Liver (tissue), 8 donors: ENCODE measurements at regions not wholly inside any gene's neighbourhood (a gene's known extent, or its start where the extent isn't known, plus 50 kb on each side); places are given as distances from the start of the nearest gene placed in this dataset.

ENCODE experiments used
- DNase-seq: peaks from one replicate; pipeline ENCODE4 v3.0.0-alpha.2; 2017; ENCODE audit warnings: low spot score
- H3K27ac ChIP-seq, 2 donors: one replicate each; pipeline ENCODE4 v1.7.0; 2013; ENCODE audit warnings: inconsistent platforms in 2 of 2, low read length in 2 of 2, control low read depth in 1 of 2, low read depth in 1 of 2, mild to moderate bottlenecking in 1 of 2
- H3K27me3 ChIP-seq, 4 donors: one replicate each; pipeline versions ENCODE4 v1.6.1 to v1.7.0; 2013; ENCODE audit warnings: low read length in 3 of 4, inconsistent platforms in 1 of 4, mild to moderate bottlenecking in 1 of 4, moderate library complexity in 1 of 4; ENCODE audit not compliant: control insufficient read depth in 4 of 4, insufficient read depth in 4 of 4
- H3K36me3 ChIP-seq, 4 donors: one replicate each; pipeline versions ENCODE4 v1.6.1 to v1.7.0; 2013; ENCODE audit warnings: low read length in 3 of 4, mild to moderate bottlenecking in 3 of 4, low read depth in 1 of 4, moderate library complexity in 1 of 4; ENCODE audit not compliant: control insufficient read depth in 4 of 4, insufficient read depth in 3 of 4
- H3K4me1 ChIP-seq, 4 donors: one replicate each; pipeline versions ENCODE4 v1.6.1 to v1.7.0; 2013; ENCODE audit warnings: low read length in 3 of 4, mild to moderate bottlenecking in 3 of 4, moderate library complexity in 1 of 4; ENCODE audit not compliant: control insufficient read depth in 4 of 4, insufficient read depth in 4 of 4
- H3K4me3 ChIP-seq, 3 donors: one replicate each; pipeline versions ENCODE4 v1.6.1 to v1.7.0; 2013; ENCODE audit warnings: low read length in 3 of 3, control low read depth in 1 of 3, low read depth in 1 of 3, mild to moderate bottlenecking in 1 of 3
- H3K9ac ChIP-seq, 2 donors: one replicate each; pipeline ENCODE4 v1.7.0; 2013; ENCODE audit warnings: low read length in 2 of 2, mild to moderate bottlenecking in 2 of 2, moderate library complexity in 2 of 2, control low read depth in 1 of 2, low read depth in 1 of 2
- H3K9me3 ChIP-seq, 4 donors: one replicate each; pipeline versions ENCODE4 v1.6.1 to v1.7.0; 2013; ENCODE audit warnings: low read length in 3 of 4; ENCODE audit not compliant: control insufficient read depth in 4 of 4
- EGR1 ChIP-seq, 2 donors: IDR thresholded peaks; 2 replicates each; pipeline ENCODE4 v1.6.1; 2016 to 2018; ENCODE audit warnings: antibody characterized with exemption in 2 of 2, low read depth in 2 of 2
- FOXA1 ChIP-seq: IDR thresholded peaks from 2 replicates; pipeline ENCODE4 v1.6.1; 2016; ENCODE audit warnings: antibody characterized with exemption
- FOXA2 ChIP-seq: IDR thresholded peaks from 2 replicates; pipeline ENCODE4 v1.6.1; 2016; ENCODE audit warnings: antibody characterized with exemption
- GABPA ChIP-seq, 2 donors: IDR thresholded peaks in 1 of 2; conservative IDR thresholded peaks in 1 of 2; 2 replicates each; pipeline ENCODE4 v1.6.1; 2016; ENCODE audit warnings: antibody characterized with exemption in 2 of 2, mild to moderate bottlenecking in 1 of 2, moderate library complexity in 1 of 2
- HNF4A ChIP-seq, 2 donors: conservative IDR thresholded peaks; 2 replicates each; pipeline ENCODE4 v1.6.1; 2016; ENCODE audit warnings: antibody characterized with exemption in 2 of 2, mild to moderate bottlenecking in 2 of 2
- HNF4G ChIP-seq: IDR thresholded peaks from 2 replicates; pipeline ENCODE4 v1.6.1; 2016; ENCODE audit warnings: antibody characterized with exemption
- JUND ChIP-seq, 2 donors: IDR thresholded peaks; 2 replicates each; pipeline ENCODE4 v1.6.1; 2016; ENCODE audit warnings: antibody characterized with exemption in 2 of 2
- NR2F2 ChIP-seq: IDR thresholded peaks from 2 replicates; pipeline ENCODE4 v1.6.1; 2016; ENCODE audit warnings: antibody characterized with exemption
- RAD21 ChIP-seq, 2 donors: IDR thresholded peaks; 2 replicates each; pipeline ENCODE4 v1.6.1; 2016; ENCODE audit warnings: antibody characterized with exemption in 2 of 2, mild to moderate bottlenecking in 2 of 2
- RXRA ChIP-seq, 2 donors: IDR thresholded peaks; 2 replicates each; pipeline ENCODE4 v1.6.1; 2017 to 2018; ENCODE audit warnings: antibody characterized with exemption in 2 of 2, mild to moderate bottlenecking in 1 of 2
- SP1 ChIP-seq: IDR thresholded peaks from 2 replicates; pipeline ENCODE4 v1.6.1; 2018; ENCODE audit warnings: antibody characterized with exemption, mild to moderate bottlenecking
- TAF1 ChIP-seq: conservative IDR thresholded peaks from 2 replicates; pipeline ENCODE4 v1.6.1; 2016; ENCODE audit warnings: antibody characterized with exemption, mild to moderate bottlenecking
- YY1 ChIP-seq: IDR thresholded peaks from 2 replicates; pipeline ENCODE4 v1.6.1; 2016; ENCODE audit warnings: antibody characterized with exemption, mild to moderate bottlenecking
- WGBS: extraction: QIAGEN DNeasy Blood & Tissue Kit; methylation state at CpG from one replicate; pipeline ENCODE4 v1.1.7; 2013; 5-methylcytosine and 5-hydroxymethylcytosine counted together
- TF ChIP-seq, protein P1 (sequence below): fragments of 150-350 bp; IDR thresholded peaks from 2 replicates; pipeline ENCODE4 v1.5.1; 2017; ENCODE audit warnings: improper control_type of control experiment, low read depth, low read length; ENCODE audit not compliant: missing input control
- TF ChIP-seq, protein P2 (sequence below): IDR thresholded peaks from 2 replicates; pipeline ENCODE4 v1.6.1; 2016; ENCODE audit warnings: antibody characterized with exemption, mild to moderate bottlenecking
- TF ChIP-seq, protein P3 (sequence below): IDR thresholded peaks from 2 replicates; pipeline ENCODE4 v1.6.1; 2016; ENCODE audit warnings: antibody characterized with exemption
- TF ChIP-seq, protein P4 (sequence below): IDR thresholded peaks from 2 replicates; pipeline ENCODE4 v1.6.1; 2016; ENCODE audit warnings: antibody characterized with exemption
- TF ChIP-seq, protein P5 (sequence below): IDR thresholded peaks from 2 replicates; pipeline ENCODE4 v1.6.1; 2016; ENCODE audit warnings: antibody characterized with exemption
- donor health status: healthy.
- donor health status: healthy.
- donor health status: healthy.
- donor health status: healthy.
- donor health status: healthy.

DNA sequence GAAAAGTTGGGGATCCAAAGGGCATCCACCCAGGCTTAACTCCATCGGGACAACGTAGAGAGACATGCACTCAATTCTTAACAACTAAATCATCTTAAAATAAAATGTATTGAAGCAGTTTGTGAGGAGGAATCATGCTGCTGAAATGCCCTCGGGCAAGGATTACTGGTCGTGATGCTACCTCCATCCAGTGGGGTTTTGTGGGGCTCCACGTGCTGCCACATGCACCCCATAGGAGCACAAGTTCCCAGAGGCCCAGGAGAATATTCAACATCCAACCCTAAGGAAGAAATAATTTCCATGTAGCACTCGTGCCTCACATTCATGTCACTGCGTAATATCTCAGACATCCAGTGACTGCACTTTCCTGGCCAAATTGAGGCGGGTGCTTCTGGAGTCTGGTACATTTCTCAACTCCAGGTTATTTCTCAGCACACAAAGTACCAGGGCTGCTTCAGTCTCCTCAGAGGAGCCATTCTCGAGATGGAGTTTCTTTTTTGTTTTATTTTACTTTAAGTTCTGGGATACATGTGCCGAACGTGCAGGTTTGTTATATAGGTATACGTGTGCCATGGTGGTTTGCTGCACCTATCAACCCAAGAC is 429.8 kb downstream of the FOXO1 start:
- H3K27me3 ChIP-seq, result no peaks in the 10 kb centered on the region
- H3K27ac ChIP-seq, result no peak overlapping the region
- peaks cover 0 to 3% (median 3%) of the 10 kb centered on the region in 4 donors for H3K9me3 ChIP-seq
- no peaks in the 10 kb centered on the region for H3K4me1 ChIP-seq
- TF ChIP-seq FOXA2 (no peak), FOXA1 (no peak), RXRA (IDR thresholded peaks at IDR 0.05) (no peak), TAF1 (no peak), HNF4A (conservative IDR thresholded peaks at IDR 0.05) (no peak), GABPA (IDR thresholded peaks at IDR 0.05 in 1 of 2, conservative IDR thresholded peaks at IDR 0.05 in 1 of 2) (no peak), SP1 (no peak), JUND (IDR thresholded peaks at IDR 0.05) (no peak), YY1 (no peak), NR2F2 (no peak), EGR1 (IDR thresholded peaks at IDR 0.05; ENCODE audit: low read depth in 2 of 2) (no peak), RAD21 (IDR thresholded peaks at IDR 0.05) (no peak)
- TF ChIP-seq, protein P1, sequence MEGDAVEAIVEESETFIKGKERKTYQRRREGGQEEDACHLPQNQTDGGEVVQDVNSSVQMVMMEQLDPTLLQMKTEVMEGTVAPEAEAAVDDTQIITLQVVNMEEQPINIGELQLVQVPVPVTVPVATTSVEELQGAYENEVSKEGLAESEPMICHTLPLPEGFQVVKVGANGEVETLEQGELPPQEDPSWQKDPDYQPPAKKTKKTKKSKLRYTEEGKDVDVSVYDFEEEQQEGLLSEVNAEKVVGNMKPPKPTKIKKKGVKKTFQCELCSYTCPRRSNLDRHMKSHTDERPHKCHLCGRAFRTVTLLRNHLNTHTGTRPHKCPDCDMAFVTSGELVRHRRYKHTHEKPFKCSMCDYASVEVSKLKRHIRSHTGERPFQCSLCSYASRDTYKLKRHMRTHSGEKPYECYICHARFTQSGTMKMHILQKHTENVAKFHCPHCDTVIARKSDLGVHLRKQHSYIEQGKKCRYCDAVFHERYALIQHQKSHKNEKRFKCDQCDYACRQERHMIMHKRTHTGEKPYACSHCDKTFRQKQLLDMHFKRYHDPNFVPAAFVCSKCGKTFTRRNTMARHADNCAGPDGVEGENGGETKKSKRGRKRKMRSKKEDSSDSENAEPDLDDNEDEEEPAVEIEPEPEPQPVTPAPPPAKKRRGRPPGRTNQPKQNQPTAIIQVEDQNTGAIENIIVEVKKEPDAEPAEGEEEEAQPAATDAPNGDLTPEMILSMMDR, result no peak
- TF ChIP-seq, protein P2, sequence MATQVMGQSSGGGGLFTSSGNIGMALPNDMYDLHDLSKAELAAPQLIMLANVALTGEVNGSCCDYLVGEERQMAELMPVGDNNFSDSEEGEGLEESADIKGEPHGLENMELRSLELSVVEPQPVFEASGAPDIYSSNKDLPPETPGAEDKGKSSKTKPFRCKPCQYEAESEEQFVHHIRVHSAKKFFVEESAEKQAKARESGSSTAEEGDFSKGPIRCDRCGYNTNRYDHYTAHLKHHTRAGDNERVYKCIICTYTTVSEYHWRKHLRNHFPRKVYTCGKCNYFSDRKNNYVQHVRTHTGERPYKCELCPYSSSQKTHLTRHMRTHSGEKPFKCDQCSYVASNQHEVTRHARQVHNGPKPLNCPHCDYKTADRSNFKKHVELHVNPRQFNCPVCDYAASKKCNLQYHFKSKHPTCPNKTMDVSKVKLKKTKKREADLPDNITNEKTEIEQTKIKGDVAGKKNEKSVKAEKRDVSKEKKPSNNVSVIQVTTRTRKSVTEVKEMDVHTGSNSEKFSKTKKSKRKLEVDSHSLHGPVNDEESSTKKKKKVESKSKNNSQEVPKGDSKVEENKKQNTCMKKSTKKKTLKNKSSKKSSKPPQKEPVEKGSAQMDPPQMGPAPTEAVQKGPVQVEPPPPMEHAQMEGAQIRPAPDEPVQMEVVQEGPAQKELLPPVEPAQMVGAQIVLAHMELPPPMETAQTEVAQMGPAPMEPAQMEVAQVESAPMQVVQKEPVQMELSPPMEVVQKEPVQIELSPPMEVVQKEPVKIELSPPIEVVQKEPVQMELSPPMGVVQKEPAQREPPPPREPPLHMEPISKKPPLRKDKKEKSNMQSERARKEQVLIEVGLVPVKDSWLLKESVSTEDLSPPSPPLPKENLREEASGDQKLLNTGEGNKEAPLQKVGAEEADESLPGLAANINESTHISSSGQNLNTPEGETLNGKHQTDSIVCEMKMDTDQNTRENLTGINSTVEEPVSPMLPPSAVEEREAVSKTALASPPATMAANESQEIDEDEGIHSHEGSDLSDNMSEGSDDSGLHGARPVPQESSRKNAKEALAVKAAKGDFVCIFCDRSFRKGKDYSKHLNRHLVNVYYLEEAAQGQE, result no peak
- DNase-seq, result no peak
- no peak overlapping the region for H3K9ac ChIP-seq
- WGBS, result 76% methylated on average over 12 of the region's 12 CpGs
- no peaks in the 10 kb centered on the region for H3K36me3 ChIP-seq
- H3K4me3 ChIP-seq, result no peak overlapping the region

DNA sequence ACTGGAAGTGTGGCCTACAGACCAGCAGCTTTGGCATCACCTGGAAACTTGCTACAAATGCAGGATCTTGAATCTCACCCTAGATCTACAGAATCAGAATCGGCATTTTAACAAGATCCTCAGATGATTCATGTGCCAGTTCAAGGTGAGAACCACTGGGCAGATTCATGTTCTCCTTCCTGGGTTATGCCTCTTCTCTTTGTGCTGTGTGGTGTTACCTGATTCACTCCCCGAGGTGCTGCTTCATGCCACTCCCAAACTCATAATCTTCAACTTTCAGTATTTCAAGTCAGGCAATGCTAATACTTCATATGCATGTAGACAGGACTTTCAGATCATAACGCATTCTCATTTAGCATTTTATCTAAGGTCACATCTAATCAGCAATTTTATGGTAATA is 427.7 kb downstream of the FOXO1 start:
- TF ChIP-seq HNF4G, result no peak
- no peak for TF ChIP-seq JUND (IDR thresholded peaks at IDR 0.05)
- no peak overlapping the region for H3K4me3 ChIP-seq
- H3K9me3 ChIP-seq, result peaks cover 0 to 3% (median 3%) of the 10 kb centered on the region in 4 donors
- WGBS, result 96% methylated on average over 3 of the region's 3 CpGs
- H3K27me3 ChIP-seq, result no peaks in the 10 kb centered on the region
- no peaks in the 10 kb centered on the region for H3K36me3 ChIP-seq
- no peaks in the 10 kb centered on the region for H3K4me1 ChIP-seq
- H3K9ac ChIP-seq, result no peak overlapping the region
- H3K27ac ChIP-seq, result no peak overlapping the region
- DNase-seq, result no peak

DNA sequence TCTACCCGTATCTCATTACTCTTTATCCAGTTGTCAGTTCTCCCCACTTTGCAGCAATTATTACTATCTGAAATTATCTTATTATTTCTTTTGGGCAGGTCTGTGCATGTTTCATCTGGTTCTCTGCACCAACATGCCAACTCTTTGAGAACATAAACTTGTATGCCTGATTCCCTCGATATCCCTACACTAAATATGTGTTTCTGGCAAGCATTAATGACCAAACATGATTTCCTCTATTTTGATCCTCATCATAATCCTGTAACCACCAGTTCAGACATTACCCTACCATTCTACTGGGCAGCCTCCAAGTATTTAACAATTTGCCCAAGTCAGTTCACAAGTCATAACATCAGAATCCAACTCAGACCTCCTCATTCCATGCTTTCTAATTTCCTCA is 426.1 kb downstream of the FOXO1 start:
- WGBS, result 87% methylated on average over 2 of the region's 2 CpGs
- H3K9ac ChIP-seq, result no peak overlapping the region
- peaks cover 0 to 3% (median 3%) of the 10 kb centered on the region in 4 donors for H3K9me3 ChIP-seq
- H3K4me3 ChIP-seq, result no peak overlapping the region
- no peak overlapping the region for H3K27ac ChIP-seq
- DNase-seq, result no peak
- H3K4me1 ChIP-seq, result no peaks in the 10 kb centered on the region
- H3K36me3 ChIP-seq, result no peaks in the 10 kb centered on the region
- H3K27me3 ChIP-seq, result no peaks in the 10 kb centered on the region
- TF ChIP-seq FOXA2, result no peak
- no peak for TF ChIP-seq RXRA (IDR thresholded peaks at IDR 0.05)
- TF ChIP-seq YY1, result no peak
- no peak for TF ChIP-seq GABPA (IDR thresholded peaks at IDR 0.05 in 1 of 2, conservative IDR thresholded peaks at IDR 0.05 in 1 of 2)
- no peak for TF ChIP-seq TAF1
- no peak for TF ChIP-seq HNF4A (conservative IDR thresholded peaks at IDR 0.05)
- no peak for TF ChIP-seq FOXA1
- TF ChIP-seq JUND (IDR thresholded peaks at IDR 0.05), result no peak
- TF ChIP-seq, protein P3, sequence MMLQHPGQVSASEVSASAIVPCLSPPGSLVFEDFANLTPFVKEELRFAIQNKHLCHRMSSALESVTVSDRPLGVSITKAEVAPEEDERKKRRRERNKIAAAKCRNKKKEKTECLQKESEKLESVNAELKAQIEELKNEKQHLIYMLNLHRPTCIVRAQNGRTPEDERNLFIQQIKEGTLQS, result no peak
- TF ChIP-seq, protein P4, sequence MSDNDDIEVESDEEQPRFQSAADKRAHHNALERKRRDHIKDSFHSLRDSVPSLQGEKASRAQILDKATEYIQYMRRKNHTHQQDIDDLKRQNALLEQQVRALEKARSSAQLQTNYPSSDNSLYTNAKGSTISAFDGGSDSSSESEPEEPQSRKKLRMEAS, result no peak
- TF ChIP-seq, protein P5, sequence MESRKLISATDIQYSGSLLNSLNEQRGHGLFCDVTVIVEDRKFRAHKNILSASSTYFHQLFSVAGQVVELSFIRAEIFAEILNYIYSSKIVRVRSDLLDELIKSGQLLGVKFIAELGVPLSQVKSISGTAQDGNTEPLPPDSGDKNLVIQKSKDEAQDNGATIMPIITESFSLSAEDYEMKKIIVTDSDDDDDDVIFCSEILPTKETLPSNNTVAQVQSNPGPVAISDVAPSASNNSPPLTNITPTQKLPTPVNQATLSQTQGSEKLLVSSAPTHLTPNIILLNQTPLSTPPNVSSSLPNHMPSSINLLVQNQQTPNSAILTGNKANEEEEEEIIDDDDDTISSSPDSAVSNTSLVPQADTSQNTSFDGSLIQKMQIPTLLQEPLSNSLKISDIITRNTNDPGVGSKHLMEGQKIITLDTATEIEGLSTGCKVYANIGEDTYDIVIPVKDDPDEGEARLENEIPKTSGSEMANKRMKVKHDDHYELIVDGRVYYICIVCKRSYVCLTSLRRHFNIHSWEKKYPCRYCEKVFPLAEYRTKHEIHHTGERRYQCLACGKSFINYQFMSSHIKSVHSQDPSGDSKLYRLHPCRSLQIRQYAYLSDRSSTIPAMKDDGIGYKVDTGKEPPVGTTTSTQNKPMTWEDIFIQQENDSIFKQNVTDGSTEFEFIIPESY, result no peak
- TF ChIP-seq HNF4G, result no peak
- TF ChIP-seq SP1, result no peak
